ENCODE measurements at regions not wholly inside any gene's neighbourhood (a gene's known extent, or its start where the extent isn't known, plus 50 kb on each side); places are given as distances from the start of the nearest gene placed in this dataset.

DNA sequence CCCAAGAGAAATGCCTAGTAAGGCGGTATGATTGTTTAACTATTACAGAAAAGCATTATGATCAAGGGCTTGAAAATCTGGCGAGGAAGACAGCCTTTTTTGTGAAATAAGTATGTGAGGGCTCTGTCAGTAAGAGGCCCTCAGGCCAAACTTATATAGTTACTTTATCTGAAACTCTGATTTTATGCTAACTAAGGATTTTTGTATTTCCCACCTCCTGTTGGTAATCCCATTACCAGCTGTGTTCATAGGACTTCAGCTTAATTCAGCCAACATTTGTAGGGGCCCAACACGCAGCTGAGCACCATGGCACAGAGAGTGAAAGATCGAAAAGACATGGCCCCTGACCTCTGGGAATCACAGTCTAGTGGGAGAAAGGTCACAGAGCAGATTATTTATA lies 318.3 kb upstream of the WWC1 start:
- TF ChIP-seq, protein P1, sequence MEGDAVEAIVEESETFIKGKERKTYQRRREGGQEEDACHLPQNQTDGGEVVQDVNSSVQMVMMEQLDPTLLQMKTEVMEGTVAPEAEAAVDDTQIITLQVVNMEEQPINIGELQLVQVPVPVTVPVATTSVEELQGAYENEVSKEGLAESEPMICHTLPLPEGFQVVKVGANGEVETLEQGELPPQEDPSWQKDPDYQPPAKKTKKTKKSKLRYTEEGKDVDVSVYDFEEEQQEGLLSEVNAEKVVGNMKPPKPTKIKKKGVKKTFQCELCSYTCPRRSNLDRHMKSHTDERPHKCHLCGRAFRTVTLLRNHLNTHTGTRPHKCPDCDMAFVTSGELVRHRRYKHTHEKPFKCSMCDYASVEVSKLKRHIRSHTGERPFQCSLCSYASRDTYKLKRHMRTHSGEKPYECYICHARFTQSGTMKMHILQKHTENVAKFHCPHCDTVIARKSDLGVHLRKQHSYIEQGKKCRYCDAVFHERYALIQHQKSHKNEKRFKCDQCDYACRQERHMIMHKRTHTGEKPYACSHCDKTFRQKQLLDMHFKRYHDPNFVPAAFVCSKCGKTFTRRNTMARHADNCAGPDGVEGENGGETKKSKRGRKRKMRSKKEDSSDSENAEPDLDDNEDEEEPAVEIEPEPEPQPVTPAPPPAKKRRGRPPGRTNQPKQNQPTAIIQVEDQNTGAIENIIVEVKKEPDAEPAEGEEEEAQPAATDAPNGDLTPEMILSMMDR (IDR thresholded peaks at IDR 0.05), result no peak
- Histone ChIP-seq H3K27ac (ENCODE audit: low read depth in 1 of 2, low read length in 2 of 2) (no peak overlapping the region), H3K4me3 (replicated peaks in 1 of 3; ENCODE audit: low read depth in 2 of 3, low read length in 3 of 3) (no peak overlapping the region), H3K9ac (ENCODE audit: insufficient read depth, low read length, poor library complexity, severe bottlenecking) (no peak overlapping the region), H3K4me1 (ENCODE audit: control insufficient read depth in 1 of 2, insufficient read depth in 2 of 2, low read length in 2 of 2) (no peaks in the 10 kb centered on the region), H3K9me3 (replicated peaks in 1 of 2; ENCODE audit: control insufficient read depth in 1 of 2, insufficient read depth in 1 of 2, low read length in 2 of 2) (no peaks in the 10 kb centered on the region), H3K79me2 (ENCODE audit: insufficient read depth, low read length) (no peaks in the 10 kb centered on the region), H4K20me1 (ENCODE audit: insufficient read depth, low read length) (no peaks in the 10 kb centered on the region), H3K4me2 (replicated peaks; ENCODE audit: extremely low read depth, low read length, poor library complexity, severe bottlenecking) (no peak overlapping the region), H3K27me3 (ENCODE audit: control insufficient read depth in 2 of 2, insufficient read depth in 2 of 2, low read length in 2 of 2) (no peaks in the 10 kb centered on the region), H2AFZ (ENCODE audit: insufficient read depth, low read depth, low read length, poor library complexity, severe bottlenecking) (no peak overlapping the region), H3K36me3 (replicated peaks in 1 of 2; ENCODE audit: control insufficient read depth in 1 of 2, insufficient read depth in 2 of 2, low read length in 2 of 2) (no peaks in the 10 kb centered on the region)
- intact Hi-C loops (cut with micrococcal nuclease), result no loop called here
- Mint-ChIP-seq H3K27me3 (ENCODE audit: low read depth in 3 of 3) (peaks cover 0 to 1% (median 0%) of the 10 kb centered on the region in 3 donors), H3K4me1 (no peaks in the 10 kb centered on the region), H3K27ac (no peak overlapping the region), H3K4me3 (no peak overlapping the region), H3K9me3 (no peaks in the 10 kb centered on the region), H3K36me3 (no peaks in the 10 kb centered on the region)
- 100% methylated on average over 2 of the region's 4 CpGs for WGBS (ENCODE audit: insufficient coverage)
- DNase-seq, result no peak

DNA sequence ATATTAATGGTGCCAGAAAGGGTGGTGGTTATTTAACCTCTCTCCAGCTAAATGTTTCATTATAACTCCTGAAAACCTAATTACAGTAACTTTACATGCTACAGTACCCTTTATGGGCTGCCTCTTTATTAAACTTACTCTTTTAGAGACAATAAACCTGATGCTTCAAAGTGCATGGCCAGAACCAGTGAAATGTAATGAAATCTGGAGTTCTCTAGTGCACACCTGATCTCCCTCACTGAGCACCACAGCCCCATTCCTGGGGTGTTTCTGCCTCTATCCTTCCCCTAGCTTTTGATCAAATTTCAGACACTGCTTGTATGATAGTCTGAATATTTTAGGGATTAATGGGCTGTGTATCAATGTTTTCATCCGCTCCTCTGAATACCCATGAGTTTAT lies 306.5 kb upstream of the WWC1 start:
- no peak overlapping the region for H3K4me3 Mint-ChIP-seq
- no peaks in the 10 kb centered on the region for H3K4me1 Mint-ChIP-seq
- TF ChIP-seq, protein P1 (IDR thresholded peaks at IDR 0.05), result no peak
- H3K4me2 ChIP-seq (replicated peaks; ENCODE audit: extremely low read depth, low read length, poor library complexity, severe bottlenecking), result no peak overlapping the region
- no peaks in the 10 kb centered on the region for H3K79me2 ChIP-seq (ENCODE audit: insufficient read depth, low read length)
- H3K9me3 Mint-ChIP-seq, result peaks cover 0 to 3% (median 2%) of the 10 kb centered on the region in 7 donors
- no peaks in the 10 kb centered on the region for H4K20me1 ChIP-seq (ENCODE audit: insufficient read depth, low read length)
- H3K9me3 ChIP-seq (replicated peaks in 1 of 2; ENCODE audit: control insufficient read depth in 1 of 2, insufficient read depth in 1 of 2, low read length in 2 of 2), result no peaks in the 10 kb centered on the region
- no peak overlapping the region for H2AFZ ChIP-seq (ENCODE audit: insufficient read depth, low read depth, low read length, poor library complexity, severe bottlenecking)
- no peaks in the 10 kb centered on the region for H3K36me3 ChIP-seq (replicated peaks in 1 of 2; ENCODE audit: control insufficient read depth in 1 of 2, insufficient read depth in 2 of 2, low read length in 2 of 2)
- H3K4me3 ChIP-seq (replicated peaks in 1 of 3; ENCODE audit: low read depth in 2 of 3, low read length in 3 of 3), result no peak overlapping the region
- H3K4me1 ChIP-seq (ENCODE audit: control insufficient read depth in 1 of 2, insufficient read depth in 2 of 2, low read length in 2 of 2), result no peaks in the 10 kb centered on the region
- intact Hi-C loops (cut with micrococcal nuclease), result no loop called here
- H3K27ac ChIP-seq (ENCODE audit: low read depth in 1 of 2, low read length in 2 of 2), result no peak overlapping the region
- H3K36me3 Mint-ChIP-seq, result no peaks in the 10 kb centered on the region
- H3K27me3 ChIP-seq (ENCODE audit: control insufficient read depth in 2 of 2, insufficient read depth in 2 of 2, low read length in 2 of 2), result no peaks in the 10 kb centered on the region
- H3K27ac Mint-ChIP-seq, result no peak overlapping the region
- no peak overlapping the region for H3K9ac ChIP-seq (ENCODE audit: insufficient read depth, low read length, poor library complexity, severe bottlenecking)
- no peaks in the 10 kb centered on the region for H3K27me3 Mint-ChIP-seq (ENCODE audit: low read depth in 3 of 3)
- no peak for DNase-seq
- 83% methylated on average over 1 of the region's 1 CpG for WGBS (ENCODE audit: insufficient coverage)

All from CD14-positive monocyte (primary cell).